IMR-90 (cell line): ENCODE measurements at regions not wholly inside any gene's neighbourhood (a gene's known extent, or its start where the extent isn't known, plus 50 kb on each side); places are given as distances from the start of the nearest gene placed in this dataset.

ENCODE experiments used
- ATAC-seq: fragments of 200-7000 bp; cut with Tn5 transposase; 2 replicates; pipeline ENCODE4 v1.9.1; 2020; ENCODE audit warnings: low read depth, mild to moderate bottlenecking, moderate library complexity
- BruUV-seq: library from RNA; stranded (reverse); fragments of 400-500 nt; replicated peaks from 2 replicates; lab custom pipeline; 2021; lab: Mats Ljungman, UMichigan
- CTCF ChIA-PET: fragments of 300-600 bp; formaldehyde crosslinking; extraction: SDS; loops from one replicate; lab custom pipeline; 2021; ENCODE audit warnings: antibody characterized with exemption; lab: Yijun Ruan, JAX
- POLR2A ChIA-PET: fragments of 300-600 bp; sonication (Branson Sonifier 250); formaldehyde crosslinking; loops from one replicate; lab custom pipeline; 2022; ENCODE audit warnings: antibody characterized with exemption; ENCODE audit not compliant: unreplicated experiment; lab: Charles Lee
- DNase-seq: peaks from one replicate; pipeline ENCODE4 v3.0.0; 2013
- H2AFZ ChIP-seq: replicated peaks from 2 replicates; pipeline ENCODE3; 2013; ENCODE audit warnings: low read length, mild to moderate bottlenecking; ENCODE audit not compliant: poor library complexity
- H2AK5ac ChIP-seq: 2 replicates; pipeline ENCODE4 v1.6.1; 2013; ENCODE audit warnings: low read depth, low read length, inconsistent platforms
- H2AK9ac ChIP-seq: replicated peaks from 2 replicates; pipeline ENCODE3; 2013; ENCODE audit warnings: mild to moderate bottlenecking, low read depth, low read length, moderate library complexity; ENCODE audit not compliant: poor library complexity
- H2BK120ac ChIP-seq: 2 replicates; pipeline ENCODE4 v1.6.1; 2013; ENCODE audit warnings: low read depth, low read length, inconsistent platforms
- H2BK15ac ChIP-seq: 3 replicates; pipeline ENCODE4 v1.6.1; 2013; ENCODE audit warnings: low read depth, low read length, inconsistent platforms
- H2BK20ac ChIP-seq: 2 replicates; pipeline ENCODE4 v1.6.1; 2013; ENCODE audit warnings: low read depth, mild to moderate bottlenecking, inconsistent platforms, low read length, moderate library complexity
- H2BK5ac ChIP-seq: 2 replicates; pipeline ENCODE4 v1.6.1; 2013; ENCODE audit warnings: mild to moderate bottlenecking, low read depth, low read length, inconsistent platforms; ENCODE audit not compliant: poor library complexity, severe bottlenecking
- H3K14ac ChIP-seq: replicated peaks from 2 replicates; pipeline ENCODE4 v1.6.1; 2013; ENCODE audit warnings: low read depth, low read length, inconsistent platforms
- H3K18ac ChIP-seq: 2 replicates; pipeline ENCODE4 v1.6.1; 2013; ENCODE audit warnings: low read depth, low read length, control low read depth
- H3K23ac ChIP-seq: 2 replicates; pipeline ENCODE4 v1.6.1; 2013; ENCODE audit warnings: low read depth, low read length, inconsistent platforms
- H3K27ac ChIP-seq: 2 replicates; pipeline ENCODE4 v1.5.1; 2013; ENCODE audit warnings: mild to moderate bottlenecking, control low read depth, low read length; ENCODE audit not compliant: insufficient read depth
- H3K27me3 ChIP-seq: 2 replicates; pipeline ENCODE4 v1.6.1; 2013; ENCODE audit warnings: low read length; ENCODE audit not compliant: control insufficient read depth, insufficient read depth
- H3K36me3 ChIP-seq: 2 replicates; pipeline ENCODE4 v1.6.1; 2013; ENCODE audit warnings: low read length, mixed read lengths; ENCODE audit not compliant: control insufficient read depth, insufficient read depth
- H3K4ac ChIP-seq: 2 replicates; pipeline ENCODE4 v1.6.1; 2013; ENCODE audit warnings: low read depth, low read length, inconsistent platforms
- H3K4me1 ChIP-seq: 2 replicates; pipeline ENCODE4 v1.6.1; 2013; ENCODE audit warnings: low read length, mixed read lengths; ENCODE audit not compliant: control insufficient read depth, insufficient read depth
- H3K4me2 ChIP-seq: 2 replicates; pipeline ENCODE4 v1.6.1; 2013; ENCODE audit warnings: low read depth, mild to moderate bottlenecking, control low read depth, low read length, moderate library complexity
- H3K4me3 ChIP-seq: 2 replicates; pipeline ENCODE4 v1.5.1; 2013; ENCODE audit warnings: low read depth, mild to moderate bottlenecking, control low read depth, low read length, moderate library complexity; ENCODE audit not compliant: insufficient read depth
- H3K56ac ChIP-seq: 2 replicates; pipeline ENCODE4 v1.6.1; 2013; ENCODE audit warnings: low read length, inconsistent platforms; ENCODE audit not compliant: insufficient read depth; ENCODE audit errors: extremely low read depth
- H3K79me1 ChIP-seq, 2 experiments: 2 replicates each; pipeline ENCODE4 v1.6.1; 2013; ENCODE audit warnings: low read length in 2 of 2, inconsistent platforms in 1 of 2, low read depth in 1 of 2
- H3K9ac ChIP-seq: 2 replicates; pipeline ENCODE4 v1.6.1; 2013; ENCODE audit warnings: low read depth, low read length, control low read depth
- H3K9me1 ChIP-seq: 2 replicates; pipeline ENCODE4 v1.6.1; 2013; ENCODE audit warnings: low read length, inconsistent platforms; ENCODE audit not compliant: insufficient read depth
- H3K9me3 ChIP-seq: 2 replicates; pipeline ENCODE4 v1.6.1; 2013; ENCODE audit warnings: low read length; ENCODE audit not compliant: control insufficient read depth, insufficient read depth
- H4K20me1 ChIP-seq: 2 replicates; pipeline ENCODE4 v1.6.1; 2013; ENCODE audit warnings: low read length, inconsistent platforms; ENCODE audit not compliant: insufficient read depth
- H4K5ac ChIP-seq: 2 replicates; pipeline ENCODE4 v1.6.1; 2013; ENCODE audit warnings: mild to moderate bottlenecking, low read depth, low read length, control low read depth
- H4K8ac ChIP-seq, 2 experiments: 2 replicates each; pipeline ENCODE4 v1.6.1; 2013; ENCODE audit warnings: low read depth in 2 of 2, low read length in 2 of 2, control low read depth in 1 of 2, inconsistent platforms in 1 of 2
- H4K91ac ChIP-seq: 2 replicates; pipeline ENCODE4 v1.6.1; 2013; ENCODE audit warnings: low read depth, low read length, inconsistent platforms; ENCODE audit not compliant: insufficient read depth
- ELK1 ChIP-seq: fragments of 150-350 bp; IDR thresholded peaks from 2 replicates; pipeline ENCODE4 v1.6.1; 2016; ENCODE audit warnings: low read depth, mild to moderate bottlenecking, low read length, moderate library complexity, borderline replicate concordance
- RAD21 ChIP-seq: IDR thresholded peaks from 2 replicates; pipeline ENCODE4 v1.6.1; 2012; ENCODE audit warnings: low read length, improper control_type of control experiment
- SMC3 ChIP-seq: fragments of 150-350 bp; IDR thresholded peaks from 2 replicates; pipeline ENCODE4 v1.6.1; 2016; ENCODE audit warnings: low read depth, mild to moderate bottlenecking, antibody characterized with exemption, low read length, moderate library complexity
- WGBS, 2 experiments: methylation state at CpG; one replicate each; pipeline versions ENCODE4 v1.1.5 to v1.1.7; 2013; ENCODE audit warnings: missing lambda C conversion rate in 2 of 2; ENCODE audit not compliant: insufficient read length in 1 of 2; ENCODE audit errors: extremely low coverage in 2 of 2; 5-methylcytosine and 5-hydroxymethylcytosine counted together
- dilution Hi-C: fragments of 300-500 bp; cut with HindIII; formaldehyde crosslinking; loops from one replicate; pipeline ENCODE4 v1.14.3; 2018; ENCODE audit warnings: low sequenced_read_pairs; ENCODE audit not compliant: unreplicated experiment
- in situ Hi-C: fragments of 300-500 bp; cut with MboI; formaldehyde crosslinking; loops from 3 replicates; pipeline ENCODE4 v1.14.3; 2019; ENCODE audit warnings: low sequenced_read_pairs, inconsistent platforms, mixed read lengths
- intact Hi-C: fragments of 100-400 bp; cut with micrococcal nuclease; formaldehyde crosslinking; loops from 2 replicates; pipeline ENCODE4 v1.10.0; 2022
- TF ChIP-seq, protein P1 (sequence below): fragments of 150-350 bp; IDR thresholded peaks from 2 replicates; pipeline ENCODE4 v1.6.1; 2017; ENCODE audit warnings: mild to moderate bottlenecking, antibody characterized with exemption, low read length, low read depth

DNA sequence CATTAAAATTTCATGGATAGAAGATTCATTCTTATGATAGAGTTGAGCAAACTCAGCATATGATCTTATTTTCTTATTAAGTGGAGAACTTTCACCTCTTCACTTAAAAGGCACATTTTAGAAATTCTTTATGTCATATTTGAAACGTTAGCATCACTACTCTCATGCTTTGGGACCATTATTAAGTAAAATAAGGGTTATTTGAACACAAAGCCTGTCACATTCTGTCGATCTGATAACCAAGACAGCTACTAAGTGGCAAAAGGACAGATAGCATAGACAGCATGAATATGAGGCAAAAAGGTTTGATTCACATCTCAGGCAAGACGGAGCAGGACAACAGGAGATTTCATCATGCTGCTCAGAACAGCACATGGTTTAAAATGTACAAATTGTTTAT is 247.6 kb upstream of the ANO3 start:
- BruUV-seq: no TSS peak
- H3K79me1 ChIP-seq: no peaks in the 10 kb centered on the region
- WGBS, 2 experiments: no CpG with 5 or more reads among the region's 3 CpGs
- H2BK5ac ChIP-seq: no peak overlapping the region
- H3K56ac ChIP-seq: no peak overlapping the region
- no peaks in the 10 kb centered on the region for H3K36me3 ChIP-seq
- H2AFZ ChIP-seq: no peak overlapping the region
- H3K9ac ChIP-seq: no peak overlapping the region
- intact Hi-C loops: no loop called here
- no peak overlapping the region for H3K18ac ChIP-seq
- H3K14ac ChIP-seq: no peak overlapping the region
- ATAC-seq: peak; percentile 57; the same call in 1 of the 2 replicates
- H3K4ac ChIP-seq: no peak overlapping the region
- H2BK15ac ChIP-seq: no peak overlapping the region
- no peak overlapping the region for H4K91ac ChIP-seq
- H2AK5ac ChIP-seq: no peak overlapping the region
- H3K27ac ChIP-seq: no peak overlapping the region
- no peaks in the 10 kb centered on the region for H3K4me1 ChIP-seq
- H2BK20ac ChIP-seq: no peak overlapping the region
- no peak overlapping the region for H4K8ac ChIP-seq
- ChIA-PET POLR2A (no interaction called here), CTCF (no interaction called here)
- dilution Hi-C loops: no loop called here
- no peak overlapping the region for H4K5ac ChIP-seq
- 0 out of 2 replicates have a peak, but pooled peaks cover 3% of the 10 kb centered on the region for H3K9me1 ChIP-seq
- no peak overlapping the region for H2BK120ac ChIP-seq
- H3K4me2 ChIP-seq: no peak overlapping the region
- H3K23ac ChIP-seq: no peak overlapping the region
- no peak overlapping the region for H2AK9ac ChIP-seq
- in situ Hi-C loops: no loop called here
- TF ChIP-seq ELK1 (no peak), RAD21 (no peak), SMC3 (no peak)
- TF ChIP-seq, protein P1, sequence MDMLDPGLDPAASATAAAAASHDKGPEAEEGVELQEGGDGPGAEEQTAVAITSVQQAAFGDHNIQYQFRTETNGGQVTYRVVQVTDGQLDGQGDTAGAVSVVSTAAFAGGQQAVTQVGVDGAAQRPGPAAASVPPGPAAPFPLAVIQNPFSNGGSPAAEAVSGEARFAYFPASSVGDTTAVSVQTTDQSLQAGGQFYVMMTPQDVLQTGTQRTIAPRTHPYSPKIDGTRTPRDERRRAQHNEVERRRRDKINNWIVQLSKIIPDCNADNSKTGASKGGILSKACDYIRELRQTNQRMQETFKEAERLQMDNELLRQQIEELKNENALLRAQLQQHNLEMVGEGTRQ: no peak
- no peak overlapping the region for H3K4me3 ChIP-seq
- H4K20me1 ChIP-seq: no peaks in the 10 kb centered on the region
- H3K9me3 ChIP-seq: no peaks in the 10 kb centered on the region
- DNase-seq: no peak
- no peaks in the 10 kb centered on the region for H3K27me3 ChIP-seq
